RPMI8226 (cell line): ENCODE measurements at regions not wholly inside any gene's neighbourhood (a gene's known extent, or its start where the extent isn't known, plus 50 kb on each side); places are given as distances from the start of the nearest gene placed in this dataset.
A peak's percentile ranks its signal among the peaks of the same experiment; 100 is the strongest.

Experiments used
- DNase-seq: peaks from one replicate; pipeline ENCODE4 v3.0.0-alpha.2; 2015

DNA sequence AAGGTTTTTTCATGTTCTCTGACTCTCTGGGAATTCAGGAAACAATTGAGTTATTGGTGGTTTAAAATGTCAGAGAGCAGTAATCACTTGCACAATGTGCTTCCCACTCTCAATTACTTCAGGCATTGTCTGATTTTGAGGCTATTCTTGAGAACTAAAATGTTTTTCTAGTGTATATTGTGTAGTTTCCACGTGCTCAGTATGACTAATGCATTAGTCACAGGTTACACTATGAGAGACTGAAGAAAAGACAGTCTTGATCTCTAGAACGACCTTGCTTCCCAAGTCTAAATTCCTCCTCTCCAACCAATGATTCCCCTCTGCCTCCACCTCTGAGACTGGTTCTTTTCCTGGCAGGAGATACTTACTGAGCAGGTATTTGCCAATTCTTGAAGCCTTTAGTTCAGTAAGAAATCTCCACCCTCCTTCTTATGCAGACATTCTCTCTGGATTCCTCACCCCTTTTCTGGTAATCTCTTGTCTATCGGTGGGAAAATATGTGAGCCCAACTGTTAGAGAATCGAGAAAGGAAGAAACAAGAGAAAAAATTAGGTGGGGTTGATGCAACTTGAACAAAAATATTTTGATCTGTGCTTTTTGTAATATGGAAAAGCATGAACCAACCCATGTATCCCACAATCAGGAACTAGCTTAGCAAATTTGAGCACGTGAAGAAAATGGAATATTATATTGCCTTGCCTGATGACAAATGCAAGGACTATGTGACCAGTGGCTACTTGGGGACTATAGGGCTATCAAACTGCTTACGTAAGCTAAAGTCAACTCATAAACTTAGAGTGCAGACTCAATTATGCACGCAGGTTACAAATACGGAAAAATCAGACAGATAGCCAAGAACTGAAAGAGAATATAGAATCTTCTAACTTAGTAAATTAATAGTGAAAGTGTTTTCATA is 61.1 kb upstream of the SLC22A16 start:
- no peak for DNase-seq

- no peak for DNase-seq
Measured at GRCh38 chr6:110534731-110535492, 58.5 kb upstream of the SLC22A16 start.

DNA sequence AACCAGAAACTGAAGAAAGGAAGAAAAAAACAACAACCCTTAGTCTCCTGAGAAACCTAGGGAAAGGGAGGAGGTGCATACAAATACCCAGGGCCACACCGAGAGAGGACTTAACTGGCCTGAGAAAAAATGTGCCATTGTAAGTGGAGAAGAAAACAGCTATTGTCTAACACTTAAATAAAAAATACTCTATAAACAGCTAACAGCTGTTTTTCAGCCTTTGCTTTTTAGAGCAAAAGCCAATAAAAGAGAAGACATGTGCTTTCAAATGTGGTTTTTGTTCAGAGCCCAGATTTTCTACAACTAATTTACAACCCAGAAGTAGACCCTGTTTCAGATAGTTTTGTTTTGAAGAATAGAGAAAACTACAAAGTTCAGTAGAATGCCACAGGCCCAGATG is 56.0 kb upstream of the SLC22A16 start:
- DNase-seq, result no peak

- DNase-seq, result no peak
Measured at GRCh38 chr6:110530671-110531070, 54.3 kb upstream of the SLC22A16 start.

DNA sequence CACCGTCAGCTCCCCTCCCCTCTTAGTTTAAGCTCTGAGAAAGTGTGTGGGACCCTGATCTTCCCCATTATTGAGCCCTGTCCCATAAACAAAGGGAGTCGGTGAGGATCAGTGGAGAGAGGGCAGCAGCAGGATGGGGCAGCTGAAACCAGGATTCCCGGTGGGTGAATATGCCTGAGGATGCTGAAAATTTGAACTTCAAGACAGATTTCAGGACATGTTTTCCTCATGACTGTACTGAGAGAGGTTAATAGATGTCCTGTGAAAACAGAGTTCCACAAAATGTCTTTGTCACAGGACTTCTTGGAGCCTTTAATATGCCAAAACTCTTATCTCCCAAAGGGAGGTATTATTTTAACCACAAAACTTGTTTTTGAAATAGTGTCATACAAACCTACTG is 53.5 kb upstream of the SLC22A16 start:
- DNase-seq, result no peak

GRCh38 chr6:110529355-110529754 is 52.9 kb upstream of the SLC22A16 start:
- no peak for DNase-seq

- DNase-seq, result no peak
Measured at GRCh38 chr6:110528930-110529325, 52.5 kb upstream of the SLC22A16 start.

DNA sequence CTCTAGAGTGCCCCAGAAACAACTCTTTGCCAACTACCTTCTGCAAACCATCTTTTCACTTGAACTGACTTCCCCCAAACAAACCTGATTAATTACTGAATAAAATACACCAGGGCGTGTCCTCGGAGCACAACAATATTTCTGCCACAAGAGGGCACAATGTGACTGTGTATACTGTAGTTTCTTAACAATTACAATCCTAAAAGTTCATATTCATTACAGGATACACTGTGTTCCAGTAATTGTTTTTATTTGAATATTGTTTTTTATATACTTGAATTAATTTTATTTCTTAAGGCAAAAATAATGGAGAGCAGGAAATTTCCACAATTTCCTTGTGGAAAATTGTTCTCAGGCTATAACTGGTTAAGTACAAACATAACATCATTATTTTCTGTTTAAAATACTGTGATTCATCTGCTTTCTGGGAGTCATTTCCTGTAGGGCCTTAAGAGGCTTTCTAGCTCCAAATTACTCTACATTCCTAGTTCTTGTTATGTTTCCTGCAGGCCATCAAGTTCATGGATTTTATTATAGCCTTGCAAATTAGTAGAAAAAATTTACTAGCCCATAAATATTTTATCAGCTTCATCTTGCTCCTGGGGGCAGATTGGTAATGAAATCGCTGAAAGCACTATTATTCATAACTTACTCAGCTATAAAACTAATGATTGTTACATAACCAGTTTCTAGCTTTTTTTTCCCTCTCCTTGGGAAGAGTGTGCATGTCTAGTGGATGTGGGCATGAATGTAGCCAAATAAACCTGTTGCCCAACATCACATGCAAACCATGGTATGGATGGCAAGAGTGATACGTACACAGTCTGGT is 51.9 kb upstream of the SLC22A16 start:
- DNase-seq, result peak; percentile 59

DNA sequence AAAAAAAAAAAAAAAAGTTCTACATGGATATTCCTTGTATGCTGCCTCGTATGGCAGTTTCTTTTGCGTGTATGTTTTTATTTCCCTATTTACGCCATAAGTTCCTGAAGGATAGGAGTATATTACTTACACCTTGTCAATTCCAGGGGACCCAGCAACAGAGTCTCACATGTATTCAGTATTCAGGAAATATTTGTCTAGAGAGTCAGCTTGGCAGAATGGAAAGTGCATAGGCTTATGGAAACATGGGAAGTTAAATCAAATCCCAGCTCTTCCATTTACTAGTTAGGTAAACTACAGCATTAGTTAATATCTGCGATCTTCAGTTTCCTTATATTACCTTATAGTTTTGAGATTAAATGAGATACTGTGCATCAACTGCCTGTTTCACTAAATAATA is 51.1 kb upstream of the SLC22A16 start:
- no peak for DNase-seq

DNA sequence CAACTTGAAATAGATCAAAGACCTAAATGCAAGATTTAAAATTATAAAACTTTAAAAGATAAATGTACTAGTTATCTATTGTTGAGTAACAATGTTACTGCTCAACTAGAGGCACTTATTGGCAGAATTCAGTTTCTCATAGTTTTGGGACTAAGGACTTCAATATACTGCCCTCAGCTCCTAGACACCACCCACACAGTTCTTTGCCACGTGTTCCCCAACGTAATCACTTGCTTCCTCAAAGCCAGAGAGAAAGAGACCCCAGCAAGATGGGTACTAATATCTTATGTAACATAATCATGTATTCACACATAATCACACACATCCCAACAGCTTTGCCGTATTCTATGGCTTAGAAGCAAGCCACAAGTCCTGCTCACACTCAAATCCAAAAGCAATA is 50.3 kb upstream of the SLC22A16 start:
- no peak for DNase-seq
